ENCODE measurements at regions not wholly inside any gene's neighbourhood (a gene's known extent, or its start where the extent isn't known, plus 50 kb on each side); places are given as distances from the start of the nearest gene placed in this dataset.
"Not testable (repeated sequence)": the region's sequence is repeated elsewhere in the genome, so short reads cannot be mapped to it uniquely, and the experiment has no call there.

DNA sequence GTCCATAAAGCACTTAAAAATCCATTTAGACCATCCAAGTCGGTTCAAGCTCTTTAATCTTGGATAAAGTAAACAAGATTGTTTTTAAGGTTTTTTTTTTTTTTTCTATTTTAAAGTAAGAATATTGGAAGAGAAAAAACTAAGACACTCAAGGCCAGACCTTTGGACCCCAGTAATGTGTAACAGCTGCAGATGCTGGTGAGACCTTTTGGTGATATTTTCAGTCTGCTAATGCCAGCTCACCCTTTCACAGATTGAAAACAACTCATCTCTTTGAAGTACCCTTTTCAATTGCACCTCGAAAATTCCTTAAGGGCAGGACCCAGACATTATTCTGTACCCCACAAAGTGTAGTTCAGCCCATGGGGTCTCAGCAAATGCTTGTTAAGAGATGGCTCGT, 260.7 kb upstream of the CTNNB1 start:
- no peak for DNase-seq
- 37 to 45% (median 41%) methylated on average over 3 of the region's 3 CpGs for WGBS, 5 donors
- Histone ChIP-seq H3K4me3 (no peak overlapping the region), H3K9me3 (no peaks in the 10 kb centered on the region), H3K4me1 (peaks cover 0 to 18% (median 9%) of the 10 kb centered on the region in 4 donors), H3K36me3 (no peaks in the 10 kb centered on the region), H3K27ac (peak overlapping the region in 3 of 5 donors; percentile 50 to 53 (median 51)), H3K27me3 (no peaks in the 10 kb centered on the region)
- no peak for TF ChIP-seq POLR2AphosphoS5 (IDR thresholded peaks at IDR 0.05)
- TF ChIP-seq, protein P1, sequence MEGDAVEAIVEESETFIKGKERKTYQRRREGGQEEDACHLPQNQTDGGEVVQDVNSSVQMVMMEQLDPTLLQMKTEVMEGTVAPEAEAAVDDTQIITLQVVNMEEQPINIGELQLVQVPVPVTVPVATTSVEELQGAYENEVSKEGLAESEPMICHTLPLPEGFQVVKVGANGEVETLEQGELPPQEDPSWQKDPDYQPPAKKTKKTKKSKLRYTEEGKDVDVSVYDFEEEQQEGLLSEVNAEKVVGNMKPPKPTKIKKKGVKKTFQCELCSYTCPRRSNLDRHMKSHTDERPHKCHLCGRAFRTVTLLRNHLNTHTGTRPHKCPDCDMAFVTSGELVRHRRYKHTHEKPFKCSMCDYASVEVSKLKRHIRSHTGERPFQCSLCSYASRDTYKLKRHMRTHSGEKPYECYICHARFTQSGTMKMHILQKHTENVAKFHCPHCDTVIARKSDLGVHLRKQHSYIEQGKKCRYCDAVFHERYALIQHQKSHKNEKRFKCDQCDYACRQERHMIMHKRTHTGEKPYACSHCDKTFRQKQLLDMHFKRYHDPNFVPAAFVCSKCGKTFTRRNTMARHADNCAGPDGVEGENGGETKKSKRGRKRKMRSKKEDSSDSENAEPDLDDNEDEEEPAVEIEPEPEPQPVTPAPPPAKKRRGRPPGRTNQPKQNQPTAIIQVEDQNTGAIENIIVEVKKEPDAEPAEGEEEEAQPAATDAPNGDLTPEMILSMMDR (IDR thresholded peaks at IDR 0.05), result no peak
- TF ChIP-seq EP300 (IDR thresholded peaks at IDR 0.05), result no peak
- no peak for TF ChIP-seq POLR2A (IDR thresholded peaks at IDR 0.05)
- intact Hi-C loops (cut with DNase I; ENCODE audit: low total_unique reads), result no loop called here

DNA sequence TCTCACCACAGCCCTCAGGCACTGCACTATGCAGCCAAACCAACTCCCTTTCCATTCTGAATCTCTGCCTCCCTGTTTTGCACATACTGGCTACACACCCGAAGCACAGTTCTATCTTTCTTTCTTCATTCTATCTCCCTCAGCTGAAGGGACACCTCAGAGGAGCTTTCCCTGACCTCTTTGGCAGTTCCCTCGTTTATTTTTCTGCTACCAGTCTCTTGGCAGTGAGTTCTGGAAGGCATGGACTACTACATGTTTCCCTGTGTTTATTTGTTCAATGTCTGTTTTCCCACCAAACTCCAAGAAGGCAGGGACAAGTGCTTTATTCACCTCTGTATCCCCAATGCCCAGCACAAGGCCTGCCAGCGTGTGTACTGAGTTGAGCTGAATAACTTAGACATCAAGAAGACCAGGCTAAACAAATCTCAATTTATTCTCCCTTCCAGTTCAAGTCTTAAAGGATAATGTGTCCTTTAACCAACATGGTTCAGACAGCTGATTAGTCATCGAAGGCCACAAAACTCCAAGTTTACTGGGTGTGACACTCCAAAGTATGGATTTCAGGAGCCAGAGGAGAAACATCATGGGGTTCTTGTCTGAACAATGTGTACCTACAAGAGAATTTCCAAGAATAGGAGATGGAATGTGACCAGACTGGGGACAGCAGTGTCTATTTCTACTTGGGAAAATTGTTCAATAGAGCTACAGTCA, 260.1 kb upstream of the CTNNB1 start:
- intact Hi-C loops (cut with DNase I; ENCODE audit: low total_unique reads), result no loop called here
- TF ChIP-seq POLR2AphosphoS5 (IDR thresholded peaks at IDR 0.05) (peak in 1 of 3 donors; percentile 41), EP300 (IDR thresholded peaks at IDR 0.05) (no peak)

DNA sequence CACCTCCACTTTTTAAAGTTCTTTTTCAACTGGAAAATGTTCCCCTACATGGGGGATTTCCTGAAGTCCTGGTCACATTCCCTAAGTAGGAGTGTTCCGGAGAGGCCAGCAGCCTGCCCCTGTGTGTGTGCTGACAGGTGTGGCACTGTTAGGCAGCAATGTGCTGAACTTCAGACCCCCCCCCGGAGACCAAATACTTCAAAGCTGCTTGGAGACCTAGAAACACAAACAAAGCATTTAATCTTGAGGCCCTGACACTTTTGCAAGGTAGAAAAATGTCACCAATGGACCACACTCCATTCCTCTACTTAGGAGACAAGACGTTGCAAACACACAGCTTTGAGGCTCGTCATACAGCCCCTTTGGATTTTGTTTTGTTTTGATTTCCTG, 259.6 kb upstream of the CTNNB1 start:
- TF ChIP-seq EP300 (IDR thresholded peaks at IDR 0.05), result no peak
- no peak for TF ChIP-seq POLR2A (IDR thresholded peaks at IDR 0.05)
- no peak for TF ChIP-seq POLR2AphosphoS5 (IDR thresholded peaks at IDR 0.05)
- TF ChIP-seq, protein P1 (IDR thresholded peaks at IDR 0.05), result no peak
- 28 to 38% (median 32%) methylated on average over 4 of the region's 4 CpGs for WGBS, 5 donors
- Histone ChIP-seq H3K4me1 (peaks cover 0 to 18% (median 9%) of the 10 kb centered on the region in 4 donors), H3K9me3 (no peaks in the 10 kb centered on the region), H3K4me3 (no peak overlapping the region), H3K27me3 (no peaks in the 10 kb centered on the region), H3K36me3 (no peaks in the 10 kb centered on the region), H3K27ac (peak overlapping the region in 3 of 5 donors; percentile 50 to 53 (median 51))
- DNase-seq, result peak in 1 of 2 donors; percentile 84
- intact Hi-C loops (cut with DNase I; ENCODE audit: low total_unique reads), result no loop called here

More for the DNA sequence above, 260.1 kb upstream of the CTNNB1 start:
- no peak overlapping the region for H3K4me3 ChIP-seq
- no peaks in the 10 kb centered on the region for H3K36me3 ChIP-seq
- peaks cover 0 to 18% (median 9%) of the 10 kb centered on the region in 4 donors for H3K4me1 ChIP-seq
- H3K27me3 ChIP-seq, result no peaks in the 10 kb centered on the region
- 26 to 40% (median 30%) methylated on average over 4 of the region's 4 CpGs for WGBS, 5 donors
- DNase-seq, result no peak
- H3K9me3 ChIP-seq, result no peaks in the 10 kb centered on the region
- H3K27ac ChIP-seq, result peak overlapping the region in 3 of 5 donors; percentile 50 to 53 (median 51)

DNA sequence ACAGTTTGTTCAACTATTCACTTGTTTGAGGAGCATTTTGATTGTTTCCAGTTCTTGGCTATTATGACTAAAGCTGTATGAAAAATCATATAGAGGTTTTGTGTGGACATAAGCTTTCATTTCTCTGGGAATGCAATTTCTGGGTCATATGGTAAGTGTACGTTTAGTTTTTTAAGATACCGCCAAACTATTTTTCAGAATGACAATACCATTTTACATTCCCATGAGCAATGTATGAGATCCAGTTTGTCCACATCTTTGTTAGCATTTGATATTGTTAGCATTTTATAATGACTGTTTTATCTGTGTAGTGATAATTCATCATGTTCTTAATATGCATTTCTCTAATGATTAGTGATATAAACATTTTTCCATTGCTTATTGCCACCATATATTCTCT, 258.7 kb upstream of the CTNNB1 start:
- TF ChIP-seq, protein P1 (IDR thresholded peaks at IDR 0.05), result no peak
- intact Hi-C loops (cut with DNase I; ENCODE audit: low total_unique reads), result no loop called here
- H3K4me1 ChIP-seq, result peaks cover 0 to 18% (median 9%) of the 10 kb centered on the region in 4 donors
- 69 to 78% (median 71%) methylated on average over 2 of the region's 2 CpGs for WGBS, 5 donors
- H3K9me3 ChIP-seq, result no peaks in the 10 kb centered on the region
- no peaks in the 10 kb centered on the region for H3K27me3 ChIP-seq
- DNase-seq, result no peak
- H3K36me3 ChIP-seq, result no peaks in the 10 kb centered on the region
- H3K4me3 ChIP-seq, result no peak overlapping the region
- no peak overlapping the region for H3K27ac ChIP-seq

DNA sequence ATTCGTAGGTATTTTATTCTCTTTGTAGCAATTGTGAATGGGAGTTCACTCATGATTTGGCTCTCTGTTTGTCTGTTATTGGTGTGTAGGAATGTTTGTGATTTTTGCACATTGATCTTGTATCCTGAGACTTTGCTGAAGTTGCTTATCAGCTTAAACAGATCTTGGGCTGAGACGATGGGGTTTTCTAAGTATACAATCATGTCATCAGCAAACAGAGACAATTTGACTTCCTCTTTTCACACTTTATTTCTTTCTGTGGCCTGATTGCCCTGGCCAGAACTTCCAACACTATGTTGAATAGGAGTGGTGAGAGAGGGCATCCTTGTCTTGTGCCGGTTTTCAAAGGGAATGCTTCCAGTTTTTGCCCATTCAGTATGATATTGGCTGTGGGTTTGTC, 252.3 kb upstream of the CTNNB1 start:
- H3K4me3 ChIP-seq; H3K27ac ChIP-seq; DNase-seq; H3K4me1 ChIP-seq; intact Hi-C loops (cut with DNase I; ENCODE audit: low total_unique reads); H3K9me3 ChIP-seq; H3K27me3 ChIP-seq; H3K36me3 ChIP-seq: not testable (repeated sequence)
- WGBS, 5 donors, result 74 to 86% (median 78%) methylated on average over 3 of the region's 3 CpGs

DNA sequence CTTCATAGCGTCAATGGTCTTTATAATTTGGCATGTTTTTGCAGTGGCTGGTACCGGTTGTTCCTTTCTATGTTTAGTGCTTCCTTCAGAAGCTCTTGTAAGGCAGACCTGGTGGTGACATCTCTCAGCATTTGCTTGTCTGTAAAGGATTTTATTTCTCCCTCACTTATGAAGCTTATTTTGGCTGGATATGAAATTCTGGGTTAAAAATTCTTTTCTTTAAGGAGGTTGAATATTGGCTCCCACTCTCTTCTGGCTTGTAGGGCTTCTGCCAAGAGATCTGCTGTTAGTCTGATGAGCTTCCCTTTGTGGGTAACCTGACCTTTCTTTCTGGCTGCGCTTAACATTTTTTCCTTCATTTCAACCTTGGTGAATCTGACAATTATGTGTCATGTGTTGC, 250.0 kb upstream of the CTNNB1 start:
- H3K4me3 ChIP-seq, result not testable (repeated sequence)

More for the DNA sequence above, 250.0 kb upstream of the CTNNB1 start:
- H3K27me3 ChIP-seq; DNase-seq; H3K27ac ChIP-seq; H3K4me1 ChIP-seq; intact Hi-C loops (cut with DNase I; ENCODE audit: low total_unique reads); H3K36me3 ChIP-seq: not testable (repeated sequence)
- H3K9me3 ChIP-seq, result peaks cover 0 to 13% (median 7%) of the 10 kb centered on the region in 4 donors
- WGBS, 5 donors, result 87 to 94% (median 93%) methylated on average over 3 of the region's 3 CpGs
